SK-N-SH (cell line): ENCODE measurements at regions not wholly inside any gene's neighbourhood (a gene's known extent, or its start where the extent isn't known, plus 50 kb on each side); places are given as distances from the start of the nearest gene placed in this dataset.

Experiments
- EP300 ChIP-seq, 2 experiments: IDR thresholded peaks; 2 replicates each; pipeline versions ENCODE4 v1.4.0 to v1.6.1; 2012; ENCODE audit warnings: borderline replicate concordance in 1 of 2, low read depth in 1 of 2, low read length in 1 of 2
- FOXM1 ChIP-seq: IDR thresholded peaks from 2 replicates; pipeline ENCODE4 v1.4.0; 2012; ENCODE audit warnings: low read depth, mild to moderate bottlenecking
- MXI1 ChIP-seq: IDR thresholded peaks from 2 replicates; pipeline ENCODE4 v1.6.1; 2012; ENCODE audit warnings: mild to moderate bottlenecking, low read depth, low read length, improper control_type of control experiment
- NRF1 ChIP-seq: IDR thresholded peaks from 2 replicates; pipeline ENCODE4 v1.6.1; 2012; ENCODE audit warnings: low read depth, mild to moderate bottlenecking, low read length
- TF ChIP-seq, protein P1 (sequence below): fragments of 200-600 bp; sonication (generic); IDR thresholded peaks from 2 replicates; pipeline ENCODE4 v1.6.1; 2017; ENCODE audit warnings: antibody characterized with exemption, mild to moderate bottlenecking, moderate library complexity
- TF ChIP-seq, protein P2 (sequence below): fragments of 150-350 bp; IDR thresholded peaks from 2 replicates; pipeline ENCODE4 v1.6.1; 2017; ENCODE audit warnings: antibody characterized with exemption, low read length, low read depth, borderline replicate concordance

DNA sequence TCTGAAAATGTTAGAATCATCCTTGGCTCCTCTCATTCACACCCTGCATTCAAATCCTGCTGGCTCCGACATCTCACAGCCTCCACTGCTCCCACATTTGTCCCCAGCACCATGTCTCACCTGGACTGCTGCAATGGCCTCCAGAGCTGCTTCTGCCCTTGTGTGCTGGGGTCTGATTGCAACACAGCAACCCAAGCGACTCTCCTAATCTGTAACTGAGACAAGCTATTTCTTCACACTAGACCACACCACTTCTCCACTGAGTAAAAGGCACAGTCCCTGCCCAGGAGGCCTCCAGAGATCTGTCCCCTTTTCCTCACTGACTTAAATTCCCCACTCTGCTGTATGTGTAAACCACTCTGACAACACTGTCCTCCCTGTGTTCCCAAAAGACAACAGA, 151.1 kb upstream of the TAS2R1 start:
- TF ChIP-seq, protein P1, sequence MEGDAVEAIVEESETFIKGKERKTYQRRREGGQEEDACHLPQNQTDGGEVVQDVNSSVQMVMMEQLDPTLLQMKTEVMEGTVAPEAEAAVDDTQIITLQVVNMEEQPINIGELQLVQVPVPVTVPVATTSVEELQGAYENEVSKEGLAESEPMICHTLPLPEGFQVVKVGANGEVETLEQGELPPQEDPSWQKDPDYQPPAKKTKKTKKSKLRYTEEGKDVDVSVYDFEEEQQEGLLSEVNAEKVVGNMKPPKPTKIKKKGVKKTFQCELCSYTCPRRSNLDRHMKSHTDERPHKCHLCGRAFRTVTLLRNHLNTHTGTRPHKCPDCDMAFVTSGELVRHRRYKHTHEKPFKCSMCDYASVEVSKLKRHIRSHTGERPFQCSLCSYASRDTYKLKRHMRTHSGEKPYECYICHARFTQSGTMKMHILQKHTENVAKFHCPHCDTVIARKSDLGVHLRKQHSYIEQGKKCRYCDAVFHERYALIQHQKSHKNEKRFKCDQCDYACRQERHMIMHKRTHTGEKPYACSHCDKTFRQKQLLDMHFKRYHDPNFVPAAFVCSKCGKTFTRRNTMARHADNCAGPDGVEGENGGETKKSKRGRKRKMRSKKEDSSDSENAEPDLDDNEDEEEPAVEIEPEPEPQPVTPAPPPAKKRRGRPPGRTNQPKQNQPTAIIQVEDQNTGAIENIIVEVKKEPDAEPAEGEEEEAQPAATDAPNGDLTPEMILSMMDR: no peak
- TF ChIP-seq MXI1 (no peak), EP300 (IDR thresholded peaks at IDR 0.05; ENCODE audit: borderline replicate concordance in 1 of 2, low read depth in 1 of 2, low read length in 1 of 2) (no peak), NRF1 (no peak), FOXM1 (no peak)
- TF ChIP-seq, protein P2, sequence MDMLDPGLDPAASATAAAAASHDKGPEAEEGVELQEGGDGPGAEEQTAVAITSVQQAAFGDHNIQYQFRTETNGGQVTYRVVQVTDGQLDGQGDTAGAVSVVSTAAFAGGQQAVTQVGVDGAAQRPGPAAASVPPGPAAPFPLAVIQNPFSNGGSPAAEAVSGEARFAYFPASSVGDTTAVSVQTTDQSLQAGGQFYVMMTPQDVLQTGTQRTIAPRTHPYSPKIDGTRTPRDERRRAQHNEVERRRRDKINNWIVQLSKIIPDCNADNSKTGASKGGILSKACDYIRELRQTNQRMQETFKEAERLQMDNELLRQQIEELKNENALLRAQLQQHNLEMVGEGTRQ: no peak
